Chondrocyte (in vitro differentiated cells): ENCODE measurements at regions not wholly inside any gene's neighbourhood (a gene's known extent, or its start where the extent isn't known, plus 50 kb on each side); places are given as distances from the start of the nearest gene placed in this dataset.

Experiments
- DNase-seq: peaks from one replicate; pipeline ENCODE4 v3.0.0; 2021; ENCODE audit warnings: mixed read lengths, low spot score
- H3K27ac Mint-ChIP-seq: one replicate; pipeline ENCODE4 v1.8.0; 2021; ENCODE audit warnings: mild to moderate bottlenecking, moderate library complexity, mixed read lengths; ENCODE audit not compliant: unreplicated experiment
- H3K27me3 Mint-ChIP-seq: 2 replicates; pipeline ENCODE4 v1.8.0; 2021; ENCODE audit warnings: low read depth, mixed read lengths
- H3K36me3 Mint-ChIP-seq: 2 replicates; pipeline ENCODE4 v1.8.0; 2021; ENCODE audit warnings: low read depth, mixed read lengths
- H3K4me1 Mint-ChIP-seq: 2 replicates; pipeline ENCODE4 v1.8.0; 2021; ENCODE audit warnings: low read depth, mild to moderate bottlenecking, mixed read lengths
- H3K4me3 Mint-ChIP-seq: one replicate; pipeline ENCODE4 v1.8.0; 2021; ENCODE audit warnings: mild to moderate bottlenecking, moderate library complexity, mixed read lengths; ENCODE audit not compliant: unreplicated experiment
- H3K9me3 Mint-ChIP-seq: 2 replicates; pipeline ENCODE4 v1.8.0; 2021; ENCODE audit warnings: low read depth, mixed read lengths
- CTCF ChIP-seq: fragments of 200-600 bp; sonication (generic); IDR thresholded peaks from 2 replicates; pipeline ENCODE4 v1.5.0; 2021; ENCODE audit warnings: antibody characterized with exemption, mild to moderate bottlenecking, moderate library complexity

GRCh38 chr12:127912035-127912665 lies 354.8 kb upstream of the TMEM132C start:
- Mint-ChIP-seq H3K27ac (no peak overlapping the region), H3K4me3 (no peak overlapping the region), H3K36me3 (no peaks in the 10 kb centered on the region), H3K27me3 (no peaks in the 10 kb centered on the region), H3K4me1 (peaks cover 12% of the 10 kb centered on the region), H3K9me3 (no peaks in the 10 kb centered on the region)
- no peak for TF ChIP-seq CTCF
- DNase-seq = no peak

GRCh38 chr12:127923501-127923900 lies 343.5 kb upstream of the TMEM132C start:
- DNase-seq = no peak
- H3K4me3 Mint-ChIP-seq = no peak overlapping the region
- H3K4me1 Mint-ChIP-seq = peaks cover 15% of the 10 kb centered on the region
- H3K27ac Mint-ChIP-seq = no peak overlapping the region
- H3K36me3 Mint-ChIP-seq = no peaks in the 10 kb centered on the region
- no peaks in the 10 kb centered on the region for H3K9me3 Mint-ChIP-seq
- no peaks in the 10 kb centered on the region for H3K27me3 Mint-ChIP-seq
- no peak for TF ChIP-seq CTCF

GRCh38 chr12:127925971-127926370 lies 341.0 kb upstream of the TMEM132C start:
- Mint-ChIP-seq H3K9me3 (no peaks in the 10 kb centered on the region), H3K27ac (peak overlapping the region; percentile 43), H3K27me3 (no peaks in the 10 kb centered on the region), H3K4me3 (no peak overlapping the region), H3K36me3 (no peaks in the 10 kb centered on the region), H3K4me1 (peaks cover 39% of the 10 kb centered on the region)
- TF ChIP-seq CTCF = peak; percentile 93
- DNase-seq = no peak

GRCh38 chr12:127928178-127928577 lies 338.8 kb upstream of the TMEM132C start:
- TF ChIP-seq CTCF = no peak

GRCh38 chr12:127928615-127929571 lies 338.1 kb upstream of the TMEM132C start:
- TF ChIP-seq CTCF = no peak
- H3K36me3 Mint-ChIP-seq = no peaks in the 10 kb centered on the region
- peaks cover 39% of the 10 kb centered on the region for H3K4me1 Mint-ChIP-seq
- peak overlapping the region; percentile 91 for H3K27ac Mint-ChIP-seq
- no peak overlapping the region for H3K4me3 Mint-ChIP-seq
- H3K9me3 Mint-ChIP-seq = no peaks in the 10 kb centered on the region
- no peaks in the 10 kb centered on the region for H3K27me3 Mint-ChIP-seq
- DNase-seq = no peak

More at GRCh38 chr12:127928178-127928577, 338.8 kb upstream of the TMEM132C start:
- H3K4me1 Mint-ChIP-seq = peaks cover 39% of the 10 kb centered on the region
- H3K36me3 Mint-ChIP-seq = no peaks in the 10 kb centered on the region
- no peak overlapping the region for H3K4me3 Mint-ChIP-seq
- no peak for DNase-seq
- H3K27me3 Mint-ChIP-seq = no peaks in the 10 kb centered on the region
- peak overlapping the region; percentile 91 for H3K27ac Mint-ChIP-seq
- no peaks in the 10 kb centered on the region for H3K9me3 Mint-ChIP-seq
